HepG2 (cell line): ENCODE measurements at regions not wholly inside any gene's neighbourhood (a gene's known extent, or its start where the extent isn't known, plus 50 kb on each side); places are given as distances from the start of the nearest gene placed in this dataset.

Experiments
- ATAC-seq: fragments of 200-7000 bp; cut with Tn5 transposase; 3 replicates; pipeline ENCODE4 v1.9.1; 2020; ENCODE audit warnings: mild to moderate bottlenecking, moderate library complexity
- BruUV-seq: library from RNA; stranded (reverse); fragments of 400-500 nt; replicated peaks from 2 replicates; lab custom pipeline; 2021; lab: Mats Ljungman, UMichigan
- CTCF ChIA-PET: fragments of 300-600 bp; formaldehyde crosslinking; extraction: SDS; loops from one replicate; lab custom pipeline; 2021; ENCODE audit warnings: low total read pairs, inconsistent platforms, low intra/inter-chr PET ratio; lab: Yijun Ruan, JAX
- POLR2A ChIA-PET: fragments of 350-600 bp; sonication (Branson Sonifier 250); formaldehyde crosslinking; loops from one replicate; lab custom pipeline; 2020; ENCODE audit warnings: antibody characterized with exemption, inconsistent platforms; lab: Yijun Ruan, JAX
- DNase-seq: peaks from one replicate; pipeline ENCODE4 v3.0.0-alpha.2; 2015; ENCODE audit warnings: low spot score
- FAIRE-seq: peaks from 3 replicates; lab custom pipeline; 2011; peaks lifted over from hg19 to GRCh38; lab: Jason Lieb, UNC
- H2AFZ ChIP-seq: one replicate; pipeline ENCODE4 v1.6.1; 2011; ENCODE audit warnings: low read length, inconsistent platforms
- H3K27ac ChIP-seq: fragments of 300-600 bp; 3 replicates; pipeline ENCODE4 v1.8.0; 2011; ENCODE audit warnings: mixed run types, mild to moderate bottlenecking, mixed read lengths, low read length, inconsistent platforms; ENCODE audit not compliant: insufficient read depth; ENCODE audit errors: extremely low read length
- H3K27me3 ChIP-seq, 2 experiments: fragments of 200-600 bp in 1 of 2; 2 replicates in 1 of 2; 3 replicates in 1 of 2; pipeline versions ENCODE4 v1.6.0 to v1.8.0; 2011; ENCODE audit warnings: low read length in 2 of 2, mild to moderate bottlenecking in 2 of 2, moderate library complexity in 2 of 2, inconsistent platforms in 1 of 2; ENCODE audit not compliant: insufficient read depth in 2 of 2, control insufficient read depth in 1 of 2
- H3K36me3 ChIP-seq, 2 experiments: fragments of 200-600 bp in 1 of 2; replicated peaks in 1 of 2; 2 replicates in 1 of 2; 3 replicates in 1 of 2; pipeline versions ENCODE4 v1.5.1 to v1.8.0; 2011; ENCODE audit warnings: low read length in 2 of 2, inconsistent platforms in 1 of 2; ENCODE audit not compliant: insufficient read depth in 2 of 2, control insufficient read depth in 1 of 2
- H3K4me1 ChIP-seq: 2 replicates; pipeline ENCODE4 v1.5.1; 2012; ENCODE audit warnings: low read length, inconsistent platforms; ENCODE audit not compliant: insufficient read depth
- H3K4me2 ChIP-seq: 2 replicates; pipeline ENCODE4 v1.6.0; 2011; ENCODE audit warnings: low read depth, low read length, inconsistent platforms
- H3K4me3 ChIP-seq, 3 experiments: fragments of 200-600 bp in 1 of 3; sonication (generic), shearing (Covaris generic) in 1 of 3; replicated peaks in 1 of 3; 2 replicates each; pipeline ENCODE4 v1.5.1; 2011 to 2016; ENCODE audit warnings: low read length in 3 of 3, inconsistent platforms in 2 of 3, low read depth in 2 of 3, mild to moderate bottlenecking in 2 of 3, control low read depth in 1 of 3, mixed read lengths in 1 of 3; ENCODE audit not compliant: insufficient read depth in 1 of 3
- H3K79me2 ChIP-seq: one replicate; pipeline ENCODE4 v1.6.1; 2011; ENCODE audit warnings: low read length, inconsistent platforms; ENCODE audit not compliant: insufficient read depth
- H3K9ac ChIP-seq: 2 replicates; pipeline ENCODE4 v1.6.0; 2011; ENCODE audit warnings: mild to moderate bottlenecking, low read depth, low read length, inconsistent platforms; ENCODE audit not compliant: insufficient read depth
- H3K9me3 ChIP-seq: 2 replicates; pipeline ENCODE4 v1.5.1; 2012; ENCODE audit warnings: mild to moderate bottlenecking, low read length
- H4K20me1 ChIP-seq: 2 replicates; pipeline ENCODE4 v1.6.0; 2011; ENCODE audit warnings: inconsistent platforms, mild to moderate bottlenecking, low read length, moderate library complexity; ENCODE audit not compliant: insufficient read depth
- CBX5 ChIP-seq: sonication (generic); formaldehyde crosslinking; IDR thresholded peaks from 2 replicates; pipeline ENCODE4 v1.4.0; 2020; ENCODE audit warnings: missing genetic modification reagents, borderline replicate concordance
- CHD2 ChIP-seq: IDR thresholded peaks from 2 replicates; pipeline ENCODE4 v1.6.1; 2011; ENCODE audit warnings: low read depth, low read length, improper control_type of control experiment
- DR1 ChIP-seq: sonication (generic); formaldehyde crosslinking; IDR thresholded peaks from 2 replicates; pipeline ENCODE4 v1.8.0; 2021; ENCODE audit warnings: mild to moderate bottlenecking, missing genetic modification reagents, inconsistent platforms
- IRF9 ChIP-seq: sonication (generic); formaldehyde crosslinking; IDR thresholded peaks from 2 replicates; pipeline ENCODE4 v1.8.0; 2022; ENCODE audit warnings: missing genetic modification reagents, mild to moderate bottlenecking, borderline replicate concordance
- KDM4B ChIP-seq: sonication (generic); formaldehyde crosslinking; IDR thresholded peaks from 2 replicates; pipeline ENCODE4 v1.4.0; 2020; ENCODE audit warnings: missing genetic modification reagents
- NR2F2 ChIP-seq: IDR thresholded peaks from 2 replicates; pipeline ENCODE4 v1.6.1; 2012; ENCODE audit warnings: low read depth, inconsistent platforms, borderline replicate concordance
- PLSCR1 ChIP-seq: sonication (generic); formaldehyde crosslinking; IDR thresholded peaks from 2 replicates; pipeline ENCODE4 v1.5.0; 2020; ENCODE audit warnings: missing genetic modification reagents, mild to moderate bottlenecking, borderline replicate concordance
- POLR2A ChIP-seq, 2 experiments: IDR thresholded peaks; 2 replicates each; pipeline ENCODE4 v1.6.1; 2011; ENCODE audit warnings: low read depth in 2 of 2, low read length in 2 of 2, mild to moderate bottlenecking in 1 of 2, moderate library complexity in 1 of 2; ENCODE audit not compliant: insufficient read depth in 1 of 2
- RFX3 ChIP-seq: IDR thresholded peaks from 2 replicates; pipeline ENCODE4 v1.6.1; 2016; ENCODE audit warnings: missing biosample characterization, missing genetic modification reagents
- SRSF4 ChIP-seq: fragments of 200-400 bp; formaldehyde crosslinking; IDR thresholded peaks from one replicate; pipeline ENCODE4 v1.6.1; 2018; ENCODE audit warnings: mild to moderate bottlenecking, low read depth, low read length, moderate library complexity; ENCODE audit not compliant: poor library complexity, severe bottlenecking
- ZBTB2 ChIP-seq: sonication (generic); formaldehyde crosslinking; IDR thresholded peaks from 2 replicates; pipeline ENCODE4 v1.8.0; 2022; ENCODE audit warnings: low read depth, missing genetic modification reagents
- ZNF143 ChIP-seq: sonication (generic); formaldehyde crosslinking; IDR thresholded peaks from 2 replicates; pipeline ENCODE4 v1.4.0; 2020; ENCODE audit warnings: missing genetic modification reagents
- ZNF18 ChIP-seq: sonication (generic); formaldehyde crosslinking; IDR thresholded peaks from 2 replicates; pipeline ENCODE4 v1.8.0; 2022; ENCODE audit warnings: mild to moderate bottlenecking, missing genetic modification reagents; ENCODE audit not compliant: insufficient replicate concordance
- ZNF430 ChIP-seq: sonication (generic); formaldehyde crosslinking; IDR thresholded peaks from 2 replicates; pipeline ENCODE4 v1.9.0; 2021; ENCODE audit warnings: mild to moderate bottlenecking, missing genetic modification reagents
- ZNF562 ChIP-seq: sonication (generic); formaldehyde crosslinking; IDR thresholded peaks from 2 replicates; pipeline ENCODE4 v1.8.0; 2022; ENCODE audit warnings: missing genetic modification reagents, borderline replicate concordance
- ZNF768 ChIP-seq: sonication (generic); formaldehyde crosslinking; IDR thresholded peaks from 2 replicates; pipeline ENCODE4 v1.4.0; 2020; ENCODE audit warnings: missing genetic modification reagents
- WGBS: methylation state at CpG from one replicate; pipeline ENCODE4 v1.1.6; 2017; ENCODE audit warnings: low lambda C conversion rate; 5-methylcytosine and 5-hydroxymethylcytosine counted together
- in situ Hi-C: cut with HindIII; loops from 2 replicates; pipeline ENCODE4 v1.10.0; 2017; ENCODE audit warnings: low pct_unique_long_range_greater_than_20kb; ENCODE audit not compliant: extremely low pct_ligation_motif_present
- intact Hi-C: fragments of 100-400 bp; cut with micrococcal nuclease; formaldehyde crosslinking; loops from one replicate; pipeline ENCODE4 v1.10.0; 2022; ENCODE audit not compliant: unreplicated experiment
- TF ChIP-seq, protein P1 (sequence below): sonication (generic); formaldehyde crosslinking; IDR thresholded peaks from 2 replicates; pipeline ENCODE4 v1.4.0; 2020; ENCODE audit warnings: missing genetic modification reagents
- TF ChIP-seq, protein P2 (sequence below): IDR thresholded peaks from 2 replicates; pipeline ENCODE4 v1.6.1; 2016

DNA sequence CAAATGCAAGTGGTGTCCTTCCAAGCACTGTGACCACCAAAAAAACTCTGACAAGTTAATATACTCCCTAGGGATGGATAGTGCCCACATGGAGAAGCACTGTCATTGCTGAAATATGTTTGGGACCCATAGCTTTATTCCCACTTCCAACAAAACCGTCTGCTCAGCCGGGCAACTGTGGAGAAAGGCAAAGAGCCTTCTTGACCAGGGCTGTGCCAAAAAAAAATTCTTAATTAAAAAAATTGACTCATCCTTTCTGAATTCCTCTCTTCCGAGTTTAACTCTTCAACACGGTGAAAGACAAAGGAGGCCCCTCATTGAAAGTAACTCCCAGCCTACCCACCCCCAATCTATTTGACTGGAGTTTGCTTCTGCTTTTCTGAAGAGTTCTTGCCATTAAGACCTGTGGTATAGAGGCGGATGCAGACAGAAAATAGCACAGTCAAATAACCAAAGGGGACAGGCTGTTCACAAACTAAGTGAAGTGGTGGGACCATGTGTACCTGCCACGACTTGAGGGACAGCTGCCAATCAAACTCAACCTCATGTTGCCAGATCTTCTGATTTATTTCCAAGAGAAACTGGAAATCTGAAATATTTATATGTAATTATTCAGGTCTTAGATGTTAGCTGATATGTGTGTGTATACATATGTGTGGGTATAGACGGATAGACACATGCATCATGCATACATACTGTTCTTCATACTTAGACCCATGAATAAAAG lies 135.4 kb upstream of the PFN2 start:
- Histone ChIP-seq H3K27ac (no peak overlapping the region), H3K4me2 (no peak overlapping the region), H4K20me1 (no peaks in the 10 kb centered on the region), H3K9me3 (peaks cover 7% of the 10 kb centered on the region), H3K79me2 (no peaks in the 10 kb centered on the region), H3K4me3 (no peak overlapping the region), H3K36me3 (no peaks in the 10 kb centered on the region), H3K4me1 (no peaks in the 10 kb centered on the region), H3K27me3 (no peaks in the 10 kb centered on the region; a peak in 1 of 5 replicates), H2AFZ (no peak overlapping the region), H3K9ac (no peak overlapping the region)
- ChIA-PET POLR2A (no interaction called here), CTCF (no interaction called here)
- no TSS peak for BruUV-seq
- DNase-seq (no peak), FAIRE-seq (no peak), ATAC-seq (no peak)
- intact Hi-C loops (no loop called here), in situ Hi-C loops (no loop called here)
- 5% methylated on average over 7 of the region's 7 CpGs for WGBS
- TF ChIP-seq, protein P1, sequence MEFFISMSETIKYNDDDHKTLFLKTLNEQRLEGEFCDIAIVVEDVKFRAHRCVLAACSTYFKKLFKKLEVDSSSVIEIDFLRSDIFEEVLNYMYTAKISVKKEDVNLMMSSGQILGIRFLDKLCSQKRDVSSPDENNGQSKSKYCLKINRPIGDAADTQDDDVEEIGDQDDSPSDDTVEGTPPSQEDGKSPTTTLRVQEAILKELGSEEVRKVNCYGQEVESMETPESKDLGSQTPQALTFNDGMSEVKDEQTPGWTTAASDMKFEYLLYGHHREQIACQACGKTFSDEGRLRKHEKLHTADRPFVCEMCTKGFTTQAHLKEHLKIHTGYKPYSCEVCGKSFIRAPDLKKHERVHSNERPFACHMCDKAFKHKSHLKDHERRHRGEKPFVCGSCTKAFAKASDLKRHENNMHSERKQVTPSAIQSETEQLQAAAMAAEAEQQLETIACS (CRISPR knock-in tag), result no peak
- TF ChIP-seq ZNF768 (CRISPR knock-in tag) (no peak), RFX3 (CRISPR knock-in tag) (no peak), ZBTB2 (no peak), IRF9 (CRISPR knock-in tag) (no peak), ZNF143 (no peak), CHD2 (no peak), KDM4B (CRISPR knock-in tag) (no peak), CBX5 (CRISPR knock-in tag) (no peak), ZNF562 (CRISPR knock-in tag) (no peak), NR2F2 (no peak), ZNF18 (no peak), ZNF430 (CRISPR knock-in tag) (no peak), PLSCR1 (CRISPR knock-in tag) (no peak), SRSF4 (no peak), POLR2A (IDR thresholded peaks at IDR 0.05; ENCODE audit: insufficient read depth in 1 of 2, low read depth in 2 of 2, low read length in 2 of 2) (no peak), DR1 (CRISPR knock-in tag) (no peak)
- TF ChIP-seq, protein P2, sequence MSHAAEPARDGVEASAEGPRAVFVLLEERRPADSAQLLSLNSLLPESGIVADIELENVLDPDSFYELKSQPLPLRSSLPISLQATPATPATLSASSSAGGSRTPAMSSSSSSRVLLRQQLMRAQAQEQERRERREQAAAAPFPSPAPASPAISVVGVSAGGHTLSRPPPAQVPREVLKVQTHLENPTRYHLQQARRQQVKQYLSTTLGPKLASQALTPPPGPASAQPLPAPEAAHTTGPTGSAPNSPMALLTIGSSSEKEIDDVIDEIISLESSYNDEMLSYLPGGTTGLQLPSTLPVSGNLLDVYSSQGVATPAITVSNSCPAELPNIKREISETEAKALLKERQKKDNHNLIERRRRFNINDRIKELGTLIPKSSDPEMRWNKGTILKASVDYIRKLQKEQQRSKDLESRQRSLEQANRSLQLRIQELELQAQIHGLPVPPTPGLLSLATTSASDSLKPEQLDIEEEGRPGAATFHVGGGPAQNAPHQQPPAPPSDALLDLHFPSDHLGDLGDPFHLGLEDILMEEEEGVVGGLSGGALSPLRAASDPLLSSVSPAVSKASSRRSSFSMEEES (CRISPR knock-in tag), result no peak
